C4-2B (cell line): ENCODE measurements at regions not wholly inside any gene's neighbourhood (a gene's known extent, or its start where the extent isn't known, plus 50 kb on each side); places are given as distances from the start of the nearest gene placed in this dataset.

ENCODE experiments used
- H3K27ac ChIP-seq: fragments of 450-650 bp; 2 replicates; pipeline ENCODE4 v1.5.1; 2017
- ZFX ChIP-seq: fragments of 450-650 bp; IDR thresholded peaks from 2 replicates; pipeline ENCODE4 v1.6.1; 2017
- TF ChIP-seq, protein P1 (sequence below): fragments of 450-650 bp; conservative IDR thresholded peaks from 2 replicates; pipeline ENCODE4 v1.5.1; 2017; ENCODE audit warnings: mild to moderate bottlenecking

DNA sequence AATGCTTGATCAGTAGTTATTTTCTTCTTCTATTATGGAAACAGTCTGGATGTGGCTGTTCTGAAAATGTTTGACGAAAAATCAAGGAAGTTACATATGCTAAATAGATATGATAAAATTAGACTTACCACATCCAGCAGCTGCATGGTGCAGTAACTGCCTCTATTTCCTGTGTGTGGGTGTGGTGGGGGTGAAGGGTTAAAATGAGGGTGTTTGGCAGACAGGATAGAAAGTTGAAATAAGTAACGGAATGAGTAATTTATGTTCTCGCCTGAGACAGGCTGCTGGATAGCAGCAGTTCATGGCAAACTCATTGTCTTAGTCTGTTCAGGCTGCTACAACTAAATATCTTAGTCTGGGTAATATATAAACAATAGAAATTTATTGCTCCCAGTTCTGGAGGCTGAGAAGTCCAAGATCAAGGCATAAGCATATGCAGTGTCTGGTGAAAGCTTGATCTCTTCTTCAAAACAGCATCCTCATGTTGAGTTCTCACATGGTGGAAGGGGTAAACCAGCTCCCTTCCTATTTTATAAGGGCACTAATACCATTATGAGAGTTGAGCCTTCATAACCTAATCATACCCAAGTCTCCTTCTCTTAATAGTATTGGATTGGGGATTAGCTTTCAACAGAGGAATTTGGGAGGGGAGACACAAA is 1248.9 kb downstream of the SLITRK5 start:
- no peak overlapping the region for H3K27ac ChIP-seq
- no peak for TF ChIP-seq ZFX
- TF ChIP-seq, protein P1, sequence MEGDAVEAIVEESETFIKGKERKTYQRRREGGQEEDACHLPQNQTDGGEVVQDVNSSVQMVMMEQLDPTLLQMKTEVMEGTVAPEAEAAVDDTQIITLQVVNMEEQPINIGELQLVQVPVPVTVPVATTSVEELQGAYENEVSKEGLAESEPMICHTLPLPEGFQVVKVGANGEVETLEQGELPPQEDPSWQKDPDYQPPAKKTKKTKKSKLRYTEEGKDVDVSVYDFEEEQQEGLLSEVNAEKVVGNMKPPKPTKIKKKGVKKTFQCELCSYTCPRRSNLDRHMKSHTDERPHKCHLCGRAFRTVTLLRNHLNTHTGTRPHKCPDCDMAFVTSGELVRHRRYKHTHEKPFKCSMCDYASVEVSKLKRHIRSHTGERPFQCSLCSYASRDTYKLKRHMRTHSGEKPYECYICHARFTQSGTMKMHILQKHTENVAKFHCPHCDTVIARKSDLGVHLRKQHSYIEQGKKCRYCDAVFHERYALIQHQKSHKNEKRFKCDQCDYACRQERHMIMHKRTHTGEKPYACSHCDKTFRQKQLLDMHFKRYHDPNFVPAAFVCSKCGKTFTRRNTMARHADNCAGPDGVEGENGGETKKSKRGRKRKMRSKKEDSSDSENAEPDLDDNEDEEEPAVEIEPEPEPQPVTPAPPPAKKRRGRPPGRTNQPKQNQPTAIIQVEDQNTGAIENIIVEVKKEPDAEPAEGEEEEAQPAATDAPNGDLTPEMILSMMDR, result no peak

DNA sequence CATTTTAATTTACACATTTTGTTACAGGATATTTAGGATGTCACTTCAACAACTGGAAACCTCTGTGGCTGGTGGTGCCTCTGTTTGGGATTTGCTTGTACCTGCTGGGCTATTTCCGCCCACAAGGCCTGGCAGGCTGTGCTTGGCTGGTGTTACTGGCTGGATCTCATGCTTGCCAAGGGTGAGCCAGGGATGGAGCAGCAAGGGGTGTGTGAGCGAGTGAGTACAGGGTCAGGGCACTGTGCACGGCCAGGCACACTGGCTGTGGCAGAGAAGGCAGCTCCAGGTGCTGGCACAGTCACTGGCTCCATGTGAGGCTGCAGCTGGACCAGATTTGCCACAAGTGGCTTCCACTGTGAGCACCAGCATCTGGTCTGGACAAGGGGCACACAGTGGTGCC is 1254.8 kb downstream of the SLITRK5 start:
- H3K27ac ChIP-seq, result no peak overlapping the region
- TF ChIP-seq, protein P1, result no peak
- no peak for TF ChIP-seq ZFX

DNA sequence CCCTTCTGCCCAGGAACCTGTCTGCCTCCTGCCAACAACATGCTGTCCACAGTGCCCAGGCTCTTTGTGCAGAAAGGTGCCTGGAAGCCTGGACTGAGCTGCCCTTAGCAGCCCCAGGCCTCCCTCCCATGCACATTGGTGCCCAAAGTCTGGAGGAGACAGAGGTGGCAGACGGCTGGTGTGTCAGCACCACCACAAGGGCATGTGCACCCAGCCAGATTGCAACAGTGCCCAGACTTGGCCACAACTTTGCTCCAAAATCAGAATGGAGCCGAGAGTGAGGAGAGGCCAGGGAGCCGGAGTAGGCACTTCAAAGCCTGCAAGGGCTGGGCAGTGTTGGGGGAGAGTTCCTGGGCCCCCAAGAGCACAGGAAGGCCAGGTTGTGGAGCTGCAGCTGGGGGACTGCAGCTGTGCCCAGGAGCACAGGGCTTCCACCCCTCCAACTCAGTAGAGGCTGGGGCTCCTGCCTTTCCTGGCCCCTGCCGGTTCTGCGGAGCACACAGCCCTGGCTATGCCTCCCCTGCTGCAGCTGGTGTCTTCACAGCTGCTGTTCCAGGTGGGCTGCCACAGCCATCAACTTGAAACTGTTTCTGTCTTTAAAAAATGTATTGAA is 1255.8 kb downstream of the SLITRK5 start:
- TF ChIP-seq, protein P1, result no peak
- H3K27ac ChIP-seq, result no peak overlapping the region

DNA sequence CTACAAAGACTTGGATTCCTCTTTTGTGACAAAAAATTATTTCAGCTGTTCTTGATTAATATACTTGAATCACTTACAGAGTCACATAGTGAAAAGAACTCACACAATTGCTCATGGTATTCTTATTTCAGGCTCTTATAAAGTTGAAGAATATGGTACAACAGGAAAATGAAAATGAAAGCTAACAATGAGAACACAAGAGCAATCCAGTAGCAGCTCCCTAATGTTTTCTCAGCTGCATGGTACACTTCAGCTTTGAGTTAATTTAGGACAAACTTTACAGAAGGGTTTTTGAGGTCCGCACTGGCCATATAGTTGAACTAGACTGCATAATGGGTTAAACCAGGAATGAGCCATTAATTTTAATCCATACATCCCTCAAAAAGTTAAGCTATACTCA is 1261.8 kb downstream of the SLITRK5 start:
- TF ChIP-seq, protein P1, result no peak
- no peak for TF ChIP-seq ZFX
- H3K27ac ChIP-seq, result no peak overlapping the region

DNA sequence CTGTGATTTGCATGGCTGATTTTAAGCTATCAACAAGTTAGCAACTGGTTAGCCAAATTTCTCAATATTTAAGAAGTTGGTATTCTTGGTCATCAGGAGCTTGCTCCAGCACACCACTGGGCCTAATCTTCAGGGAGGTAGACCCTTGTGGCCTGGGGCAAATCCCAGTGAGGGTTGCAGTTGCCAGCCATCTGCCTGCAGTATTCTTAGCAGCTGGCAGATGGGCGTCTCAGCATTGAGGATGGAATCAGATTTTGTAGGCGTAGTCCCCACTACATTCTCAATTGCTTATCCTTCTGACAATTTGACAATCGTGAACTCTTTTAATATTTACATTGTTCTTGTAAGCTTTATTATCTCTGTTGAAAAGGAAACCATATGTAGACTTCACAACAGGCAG is 1266.2 kb downstream of the SLITRK5 start:
- TF ChIP-seq, protein P1, result no peak
- TF ChIP-seq ZFX, result no peak
- H3K27ac ChIP-seq, result no peak overlapping the region

DNA sequence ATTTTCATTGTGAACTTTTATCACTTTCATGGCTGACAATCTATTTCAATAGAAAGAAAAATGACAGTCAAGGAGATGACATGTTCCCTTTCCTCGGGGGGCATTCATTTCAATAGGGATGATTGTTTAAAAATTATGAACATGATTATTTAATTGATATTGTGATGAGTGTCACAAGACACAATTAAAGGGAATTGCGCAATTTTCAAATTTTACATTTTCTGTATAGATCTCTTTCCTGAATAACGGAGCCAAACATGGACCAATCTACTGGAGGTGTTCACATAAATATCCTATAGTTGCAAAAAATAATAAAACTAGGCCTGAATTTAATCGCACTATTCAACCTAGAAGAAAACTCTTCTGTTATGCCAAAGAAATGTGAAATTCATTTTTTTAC is 1274.6 kb downstream of the SLITRK5 start:
- H3K27ac ChIP-seq, result no peak overlapping the region
- TF ChIP-seq, protein P1, result no peak
- TF ChIP-seq ZFX, result no peak

DNA sequence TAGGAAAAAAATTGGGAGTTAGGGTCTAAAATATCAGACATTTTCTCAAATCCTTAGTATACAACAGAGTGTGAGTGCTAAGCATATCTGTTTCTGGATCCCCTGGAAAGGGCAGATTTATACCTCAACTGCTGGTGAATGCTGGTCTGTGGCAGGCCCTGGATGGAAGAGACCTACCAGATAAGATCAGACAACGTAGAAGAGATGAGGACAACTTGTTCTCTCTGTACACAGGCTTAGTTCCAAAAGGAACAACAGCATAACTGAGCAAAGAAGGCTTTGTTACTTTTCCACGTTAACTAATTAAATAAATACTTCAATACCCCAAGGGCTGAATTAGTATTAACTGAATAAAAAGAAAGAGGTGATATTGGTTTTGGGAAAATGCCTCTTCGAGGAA is 1277.3 kb downstream of the SLITRK5 start:
- TF ChIP-seq ZFX, result no peak
- TF ChIP-seq, protein P1, result no peak
- no peak overlapping the region for H3K27ac ChIP-seq
